Fibroblast of upper back skin (primary cell): ENCODE measurements at regions not wholly inside any gene's neighbourhood (a gene's known extent, or its start where the extent isn't known, plus 50 kb on each side); places are given as distances from the start of the nearest gene placed in this dataset.

ENCODE experiments used
- DNase-seq: peaks from one replicate; pipeline ENCODE4 v3.0.0-alpha.2; 2013

GRCh38 chr12:4223273-4223845 lies 50.2 kb upstream of the CCND2 start:
- DNase-seq: no peak

- peak; percentile 13 for DNase-seq
Observed at GRCh38 chr12:4221258-4221620, 52.3 kb upstream of the CCND2 start.

GRCh38 chr12:4220536-4221257 lies 52.9 kb upstream of the CCND2 start:
- no peak for DNase-seq

- DNase-seq: no peak
Observed at GRCh38 chr12:4217091-4217490, 56.5 kb upstream of the CCND2 start.

GRCh38 chr12:4216187-4216927 lies 57.2 kb upstream of the CCND2 start:
- no peak for DNase-seq

GRCh38 chr12:4215229-4216186 lies 58.1 kb upstream of the CCND2 start:
- DNase-seq: peak; percentile 23

- DNase-seq: no peak
Observed at GRCh38 chr12:4214877-4215228, 58.7 kb upstream of the CCND2 start.

- DNase-seq: no peak
Observed at GRCh38 chr12:4213471-4213870, 60.1 kb upstream of the CCND2 start.

- DNase-seq: no peak
Observed at GRCh38 chr12:4212845-4213244, 60.7 kb upstream of the CCND2 start.

GRCh38 chr12:4211372-4211771 lies 62.2 kb upstream of the CCND2 start:
- no peak for DNase-seq

- no peak for DNase-seq
Observed at GRCh38 chr12:4210183-4210582, 63.4 kb upstream of the CCND2 start.

- no peak for DNase-seq
Observed at GRCh38 chr12:4206470-4206869, 67.1 kb upstream of the CCND2 start.

GRCh38 chr12:4203772-4204376 lies 69.7 kb upstream of the CCND2 start:
- no peak for DNase-seq

GRCh38 chr12:4202918-4203317 lies 70.6 kb upstream of the CCND2 start:
- DNase-seq: no peak

GRCh38 chr12:4202487-4202886 lies 71.1 kb upstream of the CCND2 start:
- no peak for DNase-seq

GRCh38 chr12:4201333-4202100 lies 72.0 kb upstream of the CCND2 start:
- no peak for DNase-seq

- DNase-seq: no peak
Observed at GRCh38 chr12:4197922-4198763, 75.4 kb upstream of the CCND2 start.

GRCh38 chr12:4196805-4197420 lies 76.6 kb upstream of the CCND2 start:
- DNase-seq: no peak

GRCh38 chr12:4194668-4195067 lies 78.9 kb upstream of the CCND2 start:
- no peak for DNase-seq

- DNase-seq: no peak
Observed at GRCh38 chr12:4193821-4194220, 79.7 kb upstream of the CCND2 start.

GRCh38 chr12:4191642-4192041 lies 81.9 kb upstream of the CCND2 start:
- DNase-seq: no peak
